GM12875 (cell line): ENCODE measurements at regions not wholly inside any gene's neighbourhood (a gene's known extent, or its start where the extent isn't known, plus 50 kb on each side); places are given as distances from the start of the nearest gene placed in this dataset.

Source experiments
- H3K4me3 ChIP-seq: one replicate; pipeline ENCODE4 v1.5.1; 2011; ENCODE audit warnings: low read depth, low read length, control low read depth
- CTCF ChIP-seq: IDR thresholded peaks from 2 replicates; pipeline ENCODE4 v1.5.1; 2011; ENCODE audit warnings: low read depth, mild to moderate bottlenecking, control low read depth, inconsistent platforms, low read length, moderate library complexity, borderline replicate concordance; ENCODE audit not compliant: insufficient read depth

- TF ChIP-seq CTCF = no peak
- no peak overlapping the region for H3K4me3 ChIP-seq
These were observed 268.5 kb downstream of the BRINP2 start for GRCh38 chr1:177439301-177439700.

GRCh38 chr1:177435364-177435763 is 264.6 kb downstream of the BRINP2 start:
- H3K4me3 ChIP-seq = no peak overlapping the region
- TF ChIP-seq CTCF = no peak

DNA sequence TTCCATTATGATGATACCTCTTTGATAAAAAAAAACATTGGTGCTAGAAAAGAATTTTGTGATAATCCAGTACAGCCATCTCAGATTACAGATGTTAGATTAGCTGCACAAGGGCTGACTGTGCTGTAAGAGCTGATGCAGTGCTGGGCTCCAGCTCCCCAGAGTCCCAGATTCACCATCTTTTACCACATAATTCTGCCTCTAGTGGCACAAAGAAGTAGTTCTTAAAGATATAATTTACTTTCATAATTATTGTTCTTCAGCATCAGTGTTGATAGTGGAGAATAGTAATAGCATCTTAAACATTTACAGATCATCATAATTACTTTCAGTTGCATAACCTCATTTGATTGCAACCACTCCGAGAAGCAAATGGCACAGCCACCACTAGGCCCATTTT is 262.1 kb downstream of the BRINP2 start:
- peak; percentile 23; the same call in 1 of the 2 replicates for TF ChIP-seq CTCF

GRCh38 chr1:177431123-177431522 is 260.4 kb downstream of the BRINP2 start:
- TF ChIP-seq CTCF = no peak

More for the DNA sequence above, 262.1 kb downstream of the BRINP2 start:
- H3K4me3 ChIP-seq = no peak overlapping the region

DNA sequence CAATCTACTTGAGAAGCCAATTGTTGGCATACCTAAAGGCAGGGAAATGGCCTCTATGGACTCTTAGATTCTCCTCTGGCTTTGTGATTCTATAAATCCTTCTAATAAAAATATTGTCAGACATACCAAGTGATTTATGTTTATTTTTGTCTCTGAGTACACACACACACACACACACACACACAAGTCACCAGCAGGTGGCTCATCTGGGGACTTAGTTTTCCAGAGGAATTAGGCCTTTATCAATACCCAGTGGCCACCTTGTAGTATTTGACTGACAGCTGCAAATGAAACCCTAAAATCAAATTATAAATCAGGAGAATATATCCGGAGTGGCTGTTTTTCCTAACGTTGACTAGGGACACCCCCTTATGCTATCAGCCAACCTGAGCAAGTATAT is 258.5 kb downstream of the BRINP2 start:
- no peak overlapping the region for H3K4me3 ChIP-seq

More at GRCh38 chr1:177431123-177431522, 260.4 kb downstream of the BRINP2 start:
- no peak overlapping the region for H3K4me3 ChIP-seq

DNA sequence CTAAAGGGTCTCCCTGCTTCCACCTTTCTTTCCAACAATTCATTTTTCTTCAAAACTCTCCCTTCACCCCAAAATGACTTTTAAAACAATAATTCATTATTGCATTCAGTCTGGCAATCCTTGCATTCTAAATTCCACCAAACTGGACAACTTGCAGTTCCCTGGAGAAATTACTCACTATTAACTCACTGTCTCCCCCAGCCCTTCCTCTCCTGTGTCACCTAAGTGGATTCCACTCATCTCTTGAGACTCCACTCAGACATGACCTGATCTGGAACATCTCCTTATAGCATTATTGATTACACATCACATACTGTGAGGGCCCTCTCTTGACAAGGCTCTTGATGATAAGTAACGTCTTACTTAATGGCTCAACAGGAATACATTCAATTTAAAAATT is 257.1 kb downstream of the BRINP2 start:
- no peak for TF ChIP-seq CTCF
- no peak overlapping the region for H3K4me3 ChIP-seq

More for the DNA sequence above, 258.5 kb downstream of the BRINP2 start:
- no peak for TF ChIP-seq CTCF

GRCh38 chr1:177426497-177426896 is 255.7 kb downstream of the BRINP2 start:
- no peak overlapping the region for H3K4me3 ChIP-seq
- no peak for TF ChIP-seq CTCF
